HCT116 (cell line): ENCODE measurements at regions not wholly inside any gene's neighbourhood (a gene's known extent, or its start where the extent isn't known, plus 50 kb on each side); places are given as distances from the start of the nearest gene placed in this dataset.
"Not testable (repeated sequence)": the region's sequence is repeated elsewhere in the genome, so short reads cannot be mapped to it uniquely, and the experiment has no call there.

Experiments
- ATF3 ChIP-seq: IDR thresholded peaks from 2 replicates; pipeline ENCODE4 v1.6.1; 2012
- CEBPB ChIP-seq: IDR thresholded peaks from 2 replicates; pipeline ENCODE4 v1.6.1; 2012; ENCODE audit warnings: low read depth
- CTCF ChIP-seq, 3 experiments: fragments of 200-600 bp in 1 of 3; sonication (generic) in 1 of 3; IDR thresholded peaks in 2 of 3; conservative IDR thresholded peaks in 1 of 3; 2 replicates each; pipeline ENCODE4 v1.5.1; 2012 to 2017; ENCODE audit warnings: low read depth in 2 of 3, low read length in 2 of 3, antibody characterized with exemption in 1 of 3, borderline replicate concordance in 1 of 3, control low read depth in 1 of 3, mild to moderate bottlenecking in 1 of 3, mixed read lengths in 1 of 3, mixed run types in 1 of 3, moderate library complexity in 1 of 3; ENCODE audit not compliant: insufficient read depth in 1 of 3
- EZH2phosphoT487 ChIP-seq: fragments of 200-600 bp; IDR thresholded peaks from 2 replicates; pipeline ENCODE4 v1.6.1; 2018; ENCODE audit warnings: antibody characterized with exemption, borderline replicate concordance
- POLR2AphosphoS5 ChIP-seq: IDR thresholded peaks from 2 replicates; pipeline ENCODE4 v1.6.1; 2011; ENCODE audit warnings: mild to moderate bottlenecking, low read depth, low read length, moderate library complexity
- REST ChIP-seq: IDR thresholded peaks from 2 replicates; pipeline ENCODE4 v1.6.1; 2012; ENCODE audit warnings: low read depth
- TCF7L2 ChIP-seq: IDR thresholded peaks from 2 replicates; pipeline ENCODE4 v1.7.0; 2011; ENCODE audit warnings: borderline replicate concordance, inconsistent platforms; ENCODE audit not compliant: insufficient read depth, insufficient read length; ENCODE audit errors: extremely low read depth
- YY1 ChIP-seq: IDR thresholded peaks from 2 replicates; pipeline ENCODE4 v1.6.1; 2011; ENCODE audit warnings: low read length, low read depth, moderate library complexity, mild to moderate bottlenecking; ENCODE audit not compliant: insufficient replicate concordance; ENCODE audit errors: extremely low read depth

GRCh38 chr14:106356643-106356930 lies 830.2 kb downstream of the TMEM121 start:
- TF ChIP-seq YY1; TCF7L2; CTCF (IDR thresholded peaks at IDR 0.05 in 2 of 3, conservative IDR thresholded peaks at IDR 0.05 in 1 of 3; ENCODE audit: borderline replicate concordance in 1 of 3, insufficient read depth in 1 of 3, low read depth in 2 of 3, low read length in 2 of 3); ATF3; REST; CEBPB; POLR2AphosphoS5; EZH2phosphoT487: not testable (repeated sequence)
